ENCODE measurements at regions not wholly inside any gene's neighbourhood (a gene's known extent, or its start where the extent isn't known, plus 50 kb on each side); places are given as distances from the start of the nearest gene placed in this dataset.
"Not testable (repeated sequence)": the region's sequence is repeated elsewhere in the genome, so short reads cannot be mapped to it uniquely, and the experiment has no call there.

DNA sequence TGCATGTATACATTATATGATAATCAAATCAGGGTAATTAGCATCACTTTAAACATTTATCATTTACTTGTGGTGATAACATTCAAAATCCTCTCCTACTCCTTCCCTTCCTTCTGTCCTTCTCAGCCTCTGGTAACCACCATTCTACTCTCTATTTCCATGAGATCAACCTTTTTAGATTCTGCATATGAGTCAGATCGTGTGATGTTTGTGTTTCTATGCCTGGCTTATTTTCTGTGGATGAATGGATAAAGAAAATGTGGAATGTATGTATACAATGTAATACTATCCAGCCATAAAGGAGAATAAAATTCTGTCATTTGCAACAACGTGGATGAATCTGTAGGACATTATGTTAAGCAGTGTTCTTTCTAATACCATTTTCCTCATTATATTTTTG lies 123.9 kb downstream of the NAA11 start:
- no peak overlapping the region for H3K4me3 ChIP-seq (ENCODE audit: low read depth, low read length)
- DNase-seq (ENCODE audit: low read depth), result no peak
- TF ChIP-seq, protein P1, sequence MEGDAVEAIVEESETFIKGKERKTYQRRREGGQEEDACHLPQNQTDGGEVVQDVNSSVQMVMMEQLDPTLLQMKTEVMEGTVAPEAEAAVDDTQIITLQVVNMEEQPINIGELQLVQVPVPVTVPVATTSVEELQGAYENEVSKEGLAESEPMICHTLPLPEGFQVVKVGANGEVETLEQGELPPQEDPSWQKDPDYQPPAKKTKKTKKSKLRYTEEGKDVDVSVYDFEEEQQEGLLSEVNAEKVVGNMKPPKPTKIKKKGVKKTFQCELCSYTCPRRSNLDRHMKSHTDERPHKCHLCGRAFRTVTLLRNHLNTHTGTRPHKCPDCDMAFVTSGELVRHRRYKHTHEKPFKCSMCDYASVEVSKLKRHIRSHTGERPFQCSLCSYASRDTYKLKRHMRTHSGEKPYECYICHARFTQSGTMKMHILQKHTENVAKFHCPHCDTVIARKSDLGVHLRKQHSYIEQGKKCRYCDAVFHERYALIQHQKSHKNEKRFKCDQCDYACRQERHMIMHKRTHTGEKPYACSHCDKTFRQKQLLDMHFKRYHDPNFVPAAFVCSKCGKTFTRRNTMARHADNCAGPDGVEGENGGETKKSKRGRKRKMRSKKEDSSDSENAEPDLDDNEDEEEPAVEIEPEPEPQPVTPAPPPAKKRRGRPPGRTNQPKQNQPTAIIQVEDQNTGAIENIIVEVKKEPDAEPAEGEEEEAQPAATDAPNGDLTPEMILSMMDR (IDR thresholded peaks at IDR 0.05; ENCODE audit: insufficient read depth, low read length), result no peak

- no peak for DNase-seq (ENCODE audit: low read depth)
- no peak overlapping the region for H3K4me3 ChIP-seq (ENCODE audit: low read depth, low read length)
- TF ChIP-seq, protein P1 (IDR thresholded peaks at IDR 0.05; ENCODE audit: insufficient read depth, low read length), result no peak
These were observed 126.1 kb downstream of the NAA11 start for GRCh38 chr4:79199743-79200142.

- TF ChIP-seq, protein P1 (IDR thresholded peaks at IDR 0.05; ENCODE audit: insufficient read depth, low read length), result no peak
- DNase-seq (ENCODE audit: low read depth), result no peak
- H3K4me3 ChIP-seq (ENCODE audit: low read depth, low read length), result no peak overlapping the region
These were observed 126.8 kb downstream of the NAA11 start for GRCh38 chr4:79198951-79199587.

DNA sequence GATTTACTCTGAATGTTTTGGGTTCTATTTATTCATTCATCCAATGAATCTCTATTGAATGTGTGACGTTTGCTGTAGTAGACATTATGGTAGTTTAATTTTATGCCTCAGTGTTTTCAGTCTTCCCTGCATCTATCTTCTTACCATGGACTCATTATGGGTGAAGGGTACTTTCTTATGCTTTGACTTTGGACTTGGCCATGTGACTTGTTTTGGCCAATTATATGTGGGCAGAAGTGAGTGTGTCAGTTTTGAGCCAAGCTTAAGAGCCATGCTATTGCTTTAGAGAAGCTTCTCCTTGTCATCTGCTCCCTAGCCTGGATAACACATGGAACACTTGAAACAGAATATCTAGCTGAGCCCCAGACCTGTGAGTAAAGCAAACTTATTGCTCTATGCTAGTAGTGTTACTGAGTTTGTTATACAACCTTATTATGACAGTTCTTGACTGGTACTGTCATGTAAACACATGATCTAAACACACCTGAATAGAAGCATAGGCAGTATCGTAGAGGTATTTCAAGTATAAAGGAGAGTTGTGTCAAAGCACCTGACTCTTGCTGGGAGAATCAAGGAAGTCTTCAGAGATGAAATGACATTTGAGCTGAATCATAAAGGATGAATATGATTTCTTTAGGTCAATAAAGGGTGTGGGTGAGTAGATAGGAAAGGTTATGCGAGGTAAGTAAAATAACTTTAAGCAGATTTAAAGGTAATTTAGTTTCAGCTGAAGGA lies 128.4 kb downstream of the NAA11 start:
- no peak overlapping the region for H3K4me3 ChIP-seq (ENCODE audit: low read depth, low read length)
- no peak for DNase-seq (ENCODE audit: low read depth)
- TF ChIP-seq, protein P1 (IDR thresholded peaks at IDR 0.05; ENCODE audit: insufficient read depth, low read length), result no peak

DNA sequence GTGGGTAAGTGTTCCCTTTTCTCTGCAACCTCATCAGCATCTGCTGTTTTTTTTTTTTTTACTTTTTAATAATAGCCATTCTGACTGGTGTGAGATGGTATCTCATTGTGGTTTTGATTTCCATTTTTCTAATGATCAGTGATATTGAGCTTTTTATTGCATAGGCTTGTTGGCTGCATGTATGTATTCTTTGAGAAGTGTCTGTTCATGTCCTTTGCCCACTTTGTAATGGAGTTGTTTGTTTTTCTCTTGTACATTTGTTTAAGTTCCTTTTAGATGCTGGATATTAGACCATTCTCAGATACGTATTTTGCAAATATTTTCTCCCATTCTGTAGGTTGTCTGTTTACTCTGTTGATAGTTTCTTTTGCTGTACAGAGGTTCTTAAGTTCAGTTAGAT lies 134.6 kb downstream of the NAA11 start:
- not testable (repeated sequence) for H3K4me3 ChIP-seq (ENCODE audit: low read depth, low read length); DNase-seq (ENCODE audit: low read depth)

- DNase-seq (ENCODE audit: low read depth), result no peak
- no peak overlapping the region for H3K4me3 ChIP-seq (ENCODE audit: low read depth, low read length)
- TF ChIP-seq, protein P1 (IDR thresholded peaks at IDR 0.05; ENCODE audit: insufficient read depth, low read length), result no peak
These were observed 140.3 kb downstream of the NAA11 start for GRCh38 chr4:79185526-79186045.

GRCh38 chr4:79184476-79184875 lies 141.4 kb downstream of the NAA11 start:
- H3K4me3 ChIP-seq (ENCODE audit: low read depth, low read length), result no peak overlapping the region
- DNase-seq (ENCODE audit: low read depth), result no peak
- TF ChIP-seq, protein P1 (IDR thresholded peaks at IDR 0.05; ENCODE audit: insufficient read depth, low read length), result no peak
